Mammary epithelial cell (primary cell): ENCODE measurements at regions not wholly inside any gene's neighbourhood (a gene's known extent, or its start where the extent isn't known, plus 50 kb on each side); places are given as distances from the start of the nearest gene placed in this dataset.

Experiments
- EZH2 ChIP-seq: IDR thresholded peaks from 2 replicates; pipeline ENCODE4 v1.6.1; 2012; ENCODE audit warnings: low read length, inconsistent platforms, borderline replicate concordance
- TF ChIP-seq, protein P1 (sequence below), 2 donors: IDR thresholded peaks in 1 of 2; conservative IDR thresholded peaks in 1 of 2; 2 replicates each; pipeline ENCODE4 v1.5.1; 2011 to 2012; ENCODE audit warnings: inconsistent platforms in 2 of 2, low read length in 2 of 2, mild to moderate bottlenecking in 2 of 2, control low read depth in 1 of 2, low read depth in 1 of 2; ENCODE audit not compliant: insufficient read depth in 1 of 2; ENCODE audit errors: extremely low read depth in 1 of 2

- TF ChIP-seq, protein P1, sequence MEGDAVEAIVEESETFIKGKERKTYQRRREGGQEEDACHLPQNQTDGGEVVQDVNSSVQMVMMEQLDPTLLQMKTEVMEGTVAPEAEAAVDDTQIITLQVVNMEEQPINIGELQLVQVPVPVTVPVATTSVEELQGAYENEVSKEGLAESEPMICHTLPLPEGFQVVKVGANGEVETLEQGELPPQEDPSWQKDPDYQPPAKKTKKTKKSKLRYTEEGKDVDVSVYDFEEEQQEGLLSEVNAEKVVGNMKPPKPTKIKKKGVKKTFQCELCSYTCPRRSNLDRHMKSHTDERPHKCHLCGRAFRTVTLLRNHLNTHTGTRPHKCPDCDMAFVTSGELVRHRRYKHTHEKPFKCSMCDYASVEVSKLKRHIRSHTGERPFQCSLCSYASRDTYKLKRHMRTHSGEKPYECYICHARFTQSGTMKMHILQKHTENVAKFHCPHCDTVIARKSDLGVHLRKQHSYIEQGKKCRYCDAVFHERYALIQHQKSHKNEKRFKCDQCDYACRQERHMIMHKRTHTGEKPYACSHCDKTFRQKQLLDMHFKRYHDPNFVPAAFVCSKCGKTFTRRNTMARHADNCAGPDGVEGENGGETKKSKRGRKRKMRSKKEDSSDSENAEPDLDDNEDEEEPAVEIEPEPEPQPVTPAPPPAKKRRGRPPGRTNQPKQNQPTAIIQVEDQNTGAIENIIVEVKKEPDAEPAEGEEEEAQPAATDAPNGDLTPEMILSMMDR (conservative IDR thresholded peaks at IDR 0.05 in 1 of 2, IDR thresholded peaks at IDR 0.05 in 1 of 2; ENCODE audit: extremely low read depth in 1 of 2, insufficient read depth in 1 of 2, low read depth in 1 of 2, low read length in 2 of 2): no peak
- no peak for TF ChIP-seq EZH2
Measured at GRCh38 chr6:47134476-47135189, 92.5 kb upstream of the ADGRF1 start.
